Tibial nerve (tissue), 4 donors: ENCODE measurements at regions not wholly inside any gene's neighbourhood (a gene's known extent, or its start where the extent isn't known, plus 50 kb on each side); places are given as distances from the start of the nearest gene placed in this dataset.

Source experiments
- CTCF ChIP-seq, 5 experiments: fragments of 200-600 bp in 3 of 5; fragments of 450-650 bp in 2 of 5; sonication (generic) in 3 of 5; IDR thresholded peaks; one replicate each; pipeline ENCODE4 v1.5.1; 2016 to 2019; ENCODE audit warnings: antibody characterized with exemption in 5 of 5, mild to moderate bottlenecking in 3 of 5, moderate library complexity in 2 of 5
- EP300 ChIP-seq, 2 donors: sonication (generic); formaldehyde crosslinking; IDR thresholded peaks; one replicate each; pipeline ENCODE4 v1.6.1; 2017; ENCODE audit warnings: antibody characterized with exemption in 2 of 2, mild to moderate bottlenecking in 1 of 2
- POLR2A ChIP-seq, 2 donors: fragments of 450-650 bp; IDR thresholded peaks; one replicate each; pipeline ENCODE4 v1.6.1; 2017; ENCODE audit warnings: antibody characterized with exemption in 2 of 2, mild to moderate bottlenecking in 2 of 2, moderate library complexity in 2 of 2

DNA sequence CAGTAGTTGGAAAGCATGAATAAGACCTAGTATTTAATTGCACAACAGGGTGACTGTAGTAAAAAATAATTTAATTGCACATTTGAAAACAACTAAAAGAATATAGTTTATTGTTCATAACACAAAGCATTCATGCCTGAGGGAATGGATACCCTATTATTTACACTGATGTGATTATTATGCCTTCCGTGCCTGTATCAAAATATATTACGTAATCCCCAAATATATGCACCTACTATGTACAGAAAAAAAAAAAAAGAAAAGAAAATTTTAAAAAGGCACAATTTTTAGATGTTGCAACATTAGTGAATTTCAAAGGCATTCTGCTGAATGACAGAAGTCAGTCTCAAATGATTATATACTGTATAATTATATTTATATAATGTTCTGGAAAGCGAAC is 647.2 kb upstream of the BCHE start:
- no peak for TF ChIP-seq CTCF (IDR thresholded peaks at IDR 0.05)
- TF ChIP-seq POLR2A (IDR thresholded peaks at IDR 0.05), result no peak
- TF ChIP-seq EP300 (IDR thresholded peaks at IDR 0.05), result no peak
